Cardiac muscle cell (in vitro differentiated cells and primary cell): ENCODE measurements at regions not wholly inside any gene's neighbourhood (a gene's known extent, or its start where the extent isn't known, plus 50 kb on each side); places are given as distances from the start of the nearest gene placed in this dataset.
"Not testable (repeated sequence)": the region's sequence is repeated elsewhere in the genome, so short reads cannot be mapped to it uniquely, and the experiment has no call there.

Source experiments
- DNase-seq, 2 donors: peaks; one replicate each; pipeline versions ENCODE4 v3.0.0 to v3.0.0-alpha.2; 2010 to 2017; ENCODE audit warnings: low read depth in 1 of 2, low spot score in 1 of 2
- H3K27ac ChIP-seq: fragments of 200-600 bp; sonication (generic); 2 replicates; pipeline ENCODE4 v1.5.1; 2016
- H3K27me3 ChIP-seq: fragments of 200-600 bp; sonication (generic); 2 replicates; pipeline ENCODE4 v1.6.0; 2016; ENCODE audit warnings: control low read depth
- H3K36me3 ChIP-seq: fragments of 200-600 bp; sonication (generic); 2 replicates; pipeline ENCODE4 v1.5.1; 2016; ENCODE audit warnings: control low read depth
- H3K4me1 ChIP-seq: fragments of 200-600 bp; sonication (generic); 2 replicates; pipeline ENCODE4 v1.8.1; 2017; ENCODE audit warnings: low read depth, mild to moderate bottlenecking, mixed run types
- H3K4me3 ChIP-seq: fragments of 200-600 bp; sonication (generic); 2 replicates; pipeline ENCODE4 v1.5.1; 2016; ENCODE audit warnings: mild to moderate bottlenecking
- H3K9me3 ChIP-seq: fragments of 200-600 bp; sonication (generic); 2 replicates; pipeline ENCODE4 v1.5.1; 2017; ENCODE audit warnings: low read depth, mild to moderate bottlenecking, control low read depth
- TF ChIP-seq, protein P1 (sequence below): IDR thresholded peaks from 2 replicates; pipeline ENCODE4 v1.5.1; 2012; ENCODE audit warnings: low read depth, mild to moderate bottlenecking, low read length

DNA sequence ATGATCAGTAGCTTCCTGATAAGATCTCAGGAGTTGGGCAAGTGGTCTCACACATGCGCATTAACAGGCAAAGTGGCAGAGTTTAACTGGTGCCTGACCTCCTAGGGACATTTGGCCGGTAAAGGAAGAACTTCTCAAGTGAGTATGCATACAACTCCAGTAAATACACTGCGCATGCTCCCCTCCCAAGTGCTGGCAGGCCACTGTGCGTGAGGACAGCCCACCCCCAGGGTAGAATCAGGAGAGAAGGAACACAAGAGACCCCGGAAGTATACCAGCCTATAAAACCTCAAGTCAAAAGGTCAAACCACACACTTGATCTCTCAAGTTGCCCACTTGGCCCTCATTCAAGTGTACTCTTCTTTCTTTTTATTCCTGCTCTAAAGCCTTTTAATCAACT lies 225.5 kb upstream of the ANKRD50 start:
- Histone ChIP-seq H3K4me1 (peaks cover 59% of the 10 kb centered on the region), H3K27ac (no peak overlapping the region)
- TF ChIP-seq, protein P1, sequence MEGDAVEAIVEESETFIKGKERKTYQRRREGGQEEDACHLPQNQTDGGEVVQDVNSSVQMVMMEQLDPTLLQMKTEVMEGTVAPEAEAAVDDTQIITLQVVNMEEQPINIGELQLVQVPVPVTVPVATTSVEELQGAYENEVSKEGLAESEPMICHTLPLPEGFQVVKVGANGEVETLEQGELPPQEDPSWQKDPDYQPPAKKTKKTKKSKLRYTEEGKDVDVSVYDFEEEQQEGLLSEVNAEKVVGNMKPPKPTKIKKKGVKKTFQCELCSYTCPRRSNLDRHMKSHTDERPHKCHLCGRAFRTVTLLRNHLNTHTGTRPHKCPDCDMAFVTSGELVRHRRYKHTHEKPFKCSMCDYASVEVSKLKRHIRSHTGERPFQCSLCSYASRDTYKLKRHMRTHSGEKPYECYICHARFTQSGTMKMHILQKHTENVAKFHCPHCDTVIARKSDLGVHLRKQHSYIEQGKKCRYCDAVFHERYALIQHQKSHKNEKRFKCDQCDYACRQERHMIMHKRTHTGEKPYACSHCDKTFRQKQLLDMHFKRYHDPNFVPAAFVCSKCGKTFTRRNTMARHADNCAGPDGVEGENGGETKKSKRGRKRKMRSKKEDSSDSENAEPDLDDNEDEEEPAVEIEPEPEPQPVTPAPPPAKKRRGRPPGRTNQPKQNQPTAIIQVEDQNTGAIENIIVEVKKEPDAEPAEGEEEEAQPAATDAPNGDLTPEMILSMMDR, result no peak

DNA sequence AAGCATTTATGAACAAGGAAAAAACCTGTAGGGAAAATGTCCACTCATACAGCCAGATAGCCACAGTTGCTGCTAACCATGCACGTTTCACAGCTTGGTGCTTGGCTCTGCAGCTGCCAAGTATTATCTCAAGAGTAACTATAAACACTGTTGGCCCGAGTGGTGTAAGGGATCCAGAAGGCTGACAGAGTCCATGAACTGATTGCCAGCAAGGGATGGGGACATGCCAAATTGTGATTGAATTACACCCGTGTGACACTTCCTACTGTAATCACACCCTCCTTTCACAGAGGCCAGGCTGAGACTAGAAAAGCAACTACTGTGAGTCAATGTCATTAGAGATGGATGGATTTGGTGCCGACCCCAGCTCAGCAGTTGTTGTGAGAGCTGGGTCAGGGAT lies 223.9 kb upstream of the ANKRD50 start:
- Histone ChIP-seq H3K4me3 (no peak overlapping the region), H3K9me3 (no peaks in the 10 kb centered on the region), H3K27me3 (no peaks in the 10 kb centered on the region), H3K4me1 (peaks cover 68% of the 10 kb centered on the region), H3K27ac (peak overlapping the region; percentile 72), H3K36me3 (no peaks in the 10 kb centered on the region)
- DNase-seq, result peak; percentile 75 to 83
- TF ChIP-seq, protein P1, result no peak

More for the DNA sequence above, 225.5 kb upstream of the ANKRD50 start:
- H3K36me3 ChIP-seq, result no peaks in the 10 kb centered on the region
- H3K4me3 ChIP-seq, result no peak overlapping the region
- no peaks in the 10 kb centered on the region for H3K9me3 ChIP-seq
- DNase-seq, result peak in 1 of 2 donors; percentile 39
- no peaks in the 10 kb centered on the region for H3K27me3 ChIP-seq

DNA sequence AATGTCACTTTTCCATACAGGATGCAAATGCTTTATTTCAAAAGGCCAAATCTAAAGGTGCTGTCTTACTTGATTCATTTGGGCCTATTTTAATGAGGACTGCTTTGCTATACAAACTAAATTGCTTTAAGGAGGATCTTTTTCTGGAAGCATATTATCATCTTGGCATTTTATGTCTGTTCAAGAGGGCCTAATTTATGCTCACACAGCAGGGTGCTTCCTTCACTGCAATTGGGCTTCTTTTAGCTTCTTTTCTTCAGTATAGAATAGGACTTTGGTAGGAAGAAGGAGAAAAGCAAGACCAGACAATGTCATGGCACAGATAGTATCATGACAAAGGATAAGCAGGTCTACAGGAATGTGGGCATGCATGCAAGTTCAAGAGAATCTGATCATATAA lies 222.4 kb upstream of the ANKRD50 start:
- TF ChIP-seq, protein P1, result no peak
- Histone ChIP-seq H3K27ac (no peak overlapping the region), H3K4me1 (peaks cover 83% of the 10 kb centered on the region), H3K27me3 (no peaks in the 10 kb centered on the region), H3K36me3 (no peaks in the 10 kb centered on the region), H3K4me3 (no peak overlapping the region), H3K9me3 (no peaks in the 10 kb centered on the region)
- no peak for DNase-seq

DNA sequence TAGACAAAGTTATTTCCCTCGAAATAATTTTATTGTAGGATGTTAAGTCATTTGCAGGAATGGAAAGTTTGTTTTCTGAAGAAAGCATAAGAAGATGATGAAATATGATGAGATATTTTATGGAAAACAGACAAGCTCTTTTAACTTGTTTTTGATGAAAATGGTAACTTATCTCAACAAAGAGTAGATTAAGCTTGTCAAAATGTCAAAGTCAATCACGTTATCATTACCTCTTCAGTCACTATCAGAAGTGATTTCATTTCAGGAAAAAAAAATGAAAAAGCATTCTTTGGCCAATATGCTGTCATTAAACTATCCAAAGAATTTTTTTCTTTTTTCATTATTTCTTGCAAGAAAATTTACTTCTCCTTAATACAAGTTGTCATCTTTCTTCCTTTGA lies 221.0 kb upstream of the ANKRD50 start:
- Histone ChIP-seq H3K36me3 (no peaks in the 10 kb centered on the region), H3K27me3 (no peaks in the 10 kb centered on the region), H3K4me3 (no peak overlapping the region), H3K4me1 (peaks cover 93% of the 10 kb centered on the region), H3K27ac (no peak overlapping the region), H3K9me3 (no peaks in the 10 kb centered on the region)
- TF ChIP-seq, protein P1, result no peak
- no peak for DNase-seq

DNA sequence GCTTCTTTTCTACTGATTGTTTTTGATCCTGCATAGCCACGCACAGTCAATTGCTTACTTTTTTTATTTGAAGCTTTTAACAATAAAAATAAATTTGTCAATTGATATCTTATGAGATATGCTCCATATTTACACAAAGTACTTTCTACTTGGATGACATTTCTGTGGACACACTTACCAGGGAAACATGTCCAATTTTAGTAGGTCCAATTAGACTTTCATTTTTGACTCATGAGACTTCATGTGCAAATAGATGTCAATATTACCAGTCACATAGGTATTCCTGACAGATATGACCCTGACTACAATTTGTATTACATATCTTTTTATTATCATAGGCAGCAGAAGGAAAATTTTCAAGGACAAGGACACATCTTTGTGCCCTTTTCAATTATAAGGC lies 219.9 kb upstream of the ANKRD50 start:
- H3K4me3 ChIP-seq, result no peak overlapping the region
- H3K27me3 ChIP-seq, result no peaks in the 10 kb centered on the region
- H3K9me3 ChIP-seq, result no peaks in the 10 kb centered on the region
- no peak overlapping the region for H3K27ac ChIP-seq
- H3K4me1 ChIP-seq, result peaks cover 85% of the 10 kb centered on the region
- DNase-seq, result no peak
- no peaks in the 10 kb centered on the region for H3K36me3 ChIP-seq
- TF ChIP-seq, protein P1, result no peak

DNA sequence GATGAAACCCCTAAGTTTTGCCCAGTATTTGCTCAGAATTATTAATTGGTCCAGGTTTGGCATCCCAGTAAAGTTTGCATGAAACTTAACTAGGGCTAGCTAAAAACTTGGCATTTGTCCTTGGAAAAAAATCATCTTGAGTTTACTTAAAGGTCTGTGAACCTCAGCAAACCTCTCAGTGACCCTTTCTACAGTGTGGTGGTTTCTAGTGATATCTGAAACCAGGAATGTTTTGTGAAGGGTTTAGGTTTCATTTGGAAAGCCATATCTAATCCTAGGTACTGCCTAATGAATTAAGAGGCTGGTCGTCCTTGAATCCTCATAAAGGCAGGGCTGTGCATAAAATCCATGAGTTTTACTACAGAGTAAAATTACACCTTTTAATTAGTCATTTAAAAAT lies 218.5 kb upstream of the ANKRD50 start:
- H3K9me3 ChIP-seq, result no peaks in the 10 kb centered on the region
- H3K27me3 ChIP-seq, result no peaks in the 10 kb centered on the region
- H3K4me1 ChIP-seq, result peaks cover 71% of the 10 kb centered on the region
- H3K36me3 ChIP-seq, result no peaks in the 10 kb centered on the region
- H3K4me3 ChIP-seq, result no peak overlapping the region
- peak overlapping the region; percentile 69 for H3K27ac ChIP-seq
- DNase-seq, result peak; percentile 44 to 50
- TF ChIP-seq, protein P1, result no peak

DNA sequence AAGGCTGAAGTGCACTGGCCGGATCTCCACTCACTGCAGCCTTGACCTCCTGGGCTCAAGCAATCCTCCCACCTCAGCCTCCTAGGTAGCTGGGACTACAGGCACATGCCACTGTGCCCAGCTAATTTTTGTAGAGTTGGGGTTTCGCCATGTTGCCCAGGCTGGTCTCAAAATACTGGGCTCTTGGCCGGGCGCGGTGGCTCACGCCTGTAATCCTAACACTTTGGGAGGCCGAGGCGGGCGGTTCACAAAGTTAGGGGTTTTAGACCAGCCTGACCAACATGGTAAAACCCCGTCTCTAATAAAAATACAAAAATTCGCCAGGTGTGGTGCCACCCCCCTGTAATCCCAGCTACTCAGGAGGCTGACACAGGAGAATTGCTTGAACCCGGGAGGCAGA lies 210.2 kb upstream of the ANKRD50 start:
- not testable (repeated sequence) for DNase-seq, H3K27ac ChIP-seq, H3K4me3 ChIP-seq, H3K4me1 ChIP-seq, H3K27me3 ChIP-seq, H3K36me3 ChIP-seq, H3K9me3 ChIP-seq
